SK-N-SH (cell line): ENCODE measurements at regions not wholly inside any gene's neighbourhood (a gene's known extent, or its start where the extent isn't known, plus 50 kb on each side); places are given as distances from the start of the nearest gene placed in this dataset.

Experiments
- CTCF ChIP-seq: fragments of 200-600 bp; sonication (generic); IDR thresholded peaks from 2 replicates; pipeline ENCODE4 v1.6.1; 2017; ENCODE audit warnings: antibody characterized with exemption, mild to moderate bottlenecking, moderate library complexity
- EP300 ChIP-seq, 2 experiments: IDR thresholded peaks; 2 replicates each; pipeline versions ENCODE4 v1.4.0 to v1.6.1; 2012; ENCODE audit warnings: borderline replicate concordance in 1 of 2, low read depth in 1 of 2, low read length in 1 of 2
- GABPA ChIP-seq: IDR thresholded peaks from 2 replicates; pipeline ENCODE4 v1.4.0; 2012; ENCODE audit warnings: low read depth, mild to moderate bottlenecking
- POLR2AphosphoS5 ChIP-seq: IDR thresholded peaks from 2 replicates; pipeline ENCODE4 v1.6.1; 2012; ENCODE audit warnings: low read depth, low read length
- REST ChIP-seq: IDR thresholded peaks from 2 replicates; pipeline ENCODE4 v1.6.1; 2012; ENCODE audit warnings: mild to moderate bottlenecking, low read depth, low read length, moderate library complexity
- SMC3 ChIP-seq: IDR thresholded peaks from 2 replicates; pipeline ENCODE4 v1.6.1; 2012; ENCODE audit warnings: low read depth, low read length, improper control_type of control experiment
- USF1 ChIP-seq: IDR thresholded peaks from 2 replicates; pipeline ENCODE4 v1.4.0; 2012; ENCODE audit warnings: low read depth, borderline replicate concordance
- ZBTB33 ChIP-seq: IDR thresholded peaks from 2 replicates; pipeline ENCODE4 v1.4.0; 2012; ENCODE audit warnings: low read depth, borderline replicate concordance

GRCh38 chr5:116719106-116719505 is 144.5 kb upstream of the SEMA6A start:
- TF ChIP-seq SMC3 (no peak), GABPA (no peak), REST (no peak), USF1 (no peak), EP300 (IDR thresholded peaks at IDR 0.05; ENCODE audit: borderline replicate concordance in 1 of 2, low read depth in 1 of 2, low read length in 1 of 2) (no peak), POLR2AphosphoS5 (no peak), ZBTB33 (no peak), CTCF (no peak)
